Vagina (tissue), 2 donors: ENCODE measurements at regions not wholly inside any gene's neighbourhood (a gene's known extent, or its start where the extent isn't known, plus 50 kb on each side); places are given as distances from the start of the nearest gene placed in this dataset.

ENCODE experiments used
- CTCF ChIP-seq, 3 experiments: fragments of 450-650 bp in 2 of 3; fragments of 200-600 bp in 1 of 3; sonication (generic) in 1 of 3; IDR thresholded peaks; one replicate each; pipeline ENCODE4 v1.5.1; 2017 to 2019; ENCODE audit warnings: antibody characterized with exemption in 3 of 3, mild to moderate bottlenecking in 2 of 3, moderate library complexity in 2 of 3
- POLR2A ChIP-seq, 2 donors: fragments of 450-650 bp; IDR thresholded peaks; one replicate each; pipeline ENCODE4 v1.6.1; 2017; ENCODE audit warnings: antibody characterized with exemption in 2 of 2, mild to moderate bottlenecking in 2 of 2, moderate library complexity in 2 of 2

DNA sequence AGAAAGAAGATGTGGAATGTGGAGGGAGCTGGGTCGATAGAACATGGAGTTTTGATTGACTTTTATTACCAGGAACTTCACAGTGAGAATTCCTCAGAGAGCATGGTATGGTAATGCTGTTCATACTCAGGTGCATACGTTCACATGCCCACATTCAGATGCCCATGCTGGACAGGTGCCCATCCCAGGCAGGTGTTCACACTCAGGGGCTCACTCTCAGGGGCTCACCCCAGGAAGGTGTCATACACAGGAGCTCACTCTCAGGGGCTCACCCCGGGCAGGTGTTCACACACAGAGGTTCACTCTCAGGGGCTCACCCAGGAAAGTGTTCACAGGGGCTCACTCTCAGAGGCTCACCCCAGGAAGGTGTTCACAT lies 360.0 kb upstream of the SFSWAP start:
- TF ChIP-seq CTCF (IDR thresholded peaks at IDR 0.05) (no peak), POLR2A (IDR thresholded peaks at IDR 0.05) (no peak)
